Liver (tissue), 8 donors: ENCODE measurements at regions not wholly inside any gene's neighbourhood (a gene's known extent, or its start where the extent isn't known, plus 50 kb on each side); places are given as distances from the start of the nearest gene placed in this dataset.

ENCODE experiments used
- DNase-seq: peaks from one replicate; pipeline ENCODE4 v3.0.0-alpha.2; 2017; ENCODE audit warnings: low spot score
- H3K27ac ChIP-seq, 2 donors: one replicate each; pipeline ENCODE4 v1.7.0; 2013; ENCODE audit warnings: inconsistent platforms in 2 of 2, low read length in 2 of 2, control low read depth in 1 of 2, low read depth in 1 of 2, mild to moderate bottlenecking in 1 of 2
- H3K27me3 ChIP-seq, 4 donors: one replicate each; pipeline versions ENCODE4 v1.6.1 to v1.7.0; 2013; ENCODE audit warnings: low read length in 3 of 4, inconsistent platforms in 1 of 4, mild to moderate bottlenecking in 1 of 4, moderate library complexity in 1 of 4; ENCODE audit not compliant: control insufficient read depth in 4 of 4, insufficient read depth in 4 of 4
- H3K36me3 ChIP-seq, 4 donors: one replicate each; pipeline versions ENCODE4 v1.6.1 to v1.7.0; 2013; ENCODE audit warnings: low read length in 3 of 4, mild to moderate bottlenecking in 3 of 4, low read depth in 1 of 4, moderate library complexity in 1 of 4; ENCODE audit not compliant: control insufficient read depth in 4 of 4, insufficient read depth in 3 of 4
- H3K4me1 ChIP-seq, 4 donors: one replicate each; pipeline versions ENCODE4 v1.6.1 to v1.7.0; 2013; ENCODE audit warnings: low read length in 3 of 4, mild to moderate bottlenecking in 3 of 4, moderate library complexity in 1 of 4; ENCODE audit not compliant: control insufficient read depth in 4 of 4, insufficient read depth in 4 of 4
- H3K4me3 ChIP-seq, 3 donors: one replicate each; pipeline versions ENCODE4 v1.6.1 to v1.7.0; 2013; ENCODE audit warnings: low read length in 3 of 3, control low read depth in 1 of 3, low read depth in 1 of 3, mild to moderate bottlenecking in 1 of 3
- H3K9ac ChIP-seq, 2 donors: one replicate each; pipeline ENCODE4 v1.7.0; 2013; ENCODE audit warnings: low read length in 2 of 2, mild to moderate bottlenecking in 2 of 2, moderate library complexity in 2 of 2, control low read depth in 1 of 2, low read depth in 1 of 2
- H3K9me3 ChIP-seq, 4 donors: one replicate each; pipeline versions ENCODE4 v1.6.1 to v1.7.0; 2013; ENCODE audit warnings: low read length in 3 of 4; ENCODE audit not compliant: control insufficient read depth in 4 of 4
- EGR1 ChIP-seq, 2 donors: IDR thresholded peaks; 2 replicates each; pipeline ENCODE4 v1.6.1; 2016 to 2018; ENCODE audit warnings: antibody characterized with exemption in 2 of 2, low read depth in 2 of 2
- FOXA2 ChIP-seq: IDR thresholded peaks from 2 replicates; pipeline ENCODE4 v1.6.1; 2016; ENCODE audit warnings: antibody characterized with exemption
- HNF4A ChIP-seq, 2 donors: conservative IDR thresholded peaks; 2 replicates each; pipeline ENCODE4 v1.6.1; 2016; ENCODE audit warnings: antibody characterized with exemption in 2 of 2, mild to moderate bottlenecking in 2 of 2
- HNF4G ChIP-seq: IDR thresholded peaks from 2 replicates; pipeline ENCODE4 v1.6.1; 2016; ENCODE audit warnings: antibody characterized with exemption
- JUND ChIP-seq, 2 donors: IDR thresholded peaks; 2 replicates each; pipeline ENCODE4 v1.6.1; 2016; ENCODE audit warnings: antibody characterized with exemption in 2 of 2
- MAX ChIP-seq: IDR thresholded peaks from 2 replicates; pipeline ENCODE4 v1.6.1; 2016; ENCODE audit warnings: antibody characterized with exemption
- NR2F2 ChIP-seq: IDR thresholded peaks from 2 replicates; pipeline ENCODE4 v1.6.1; 2016; ENCODE audit warnings: antibody characterized with exemption
- RAD21 ChIP-seq, 2 donors: IDR thresholded peaks; 2 replicates each; pipeline ENCODE4 v1.6.1; 2016; ENCODE audit warnings: antibody characterized with exemption in 2 of 2, mild to moderate bottlenecking in 2 of 2
- REST ChIP-seq: IDR thresholded peaks from 2 replicates; pipeline ENCODE4 v1.6.1; 2016; ENCODE audit warnings: antibody characterized with exemption, mild to moderate bottlenecking
- SP1 ChIP-seq: IDR thresholded peaks from 2 replicates; pipeline ENCODE4 v1.6.1; 2018; ENCODE audit warnings: antibody characterized with exemption, mild to moderate bottlenecking
- TAF1 ChIP-seq: conservative IDR thresholded peaks from 2 replicates; pipeline ENCODE4 v1.6.1; 2016; ENCODE audit warnings: antibody characterized with exemption, mild to moderate bottlenecking
- ZBTB33 ChIP-seq: IDR thresholded peaks from 2 replicates; pipeline ENCODE4 v1.6.1; 2016; ENCODE audit warnings: antibody characterized with exemption
- WGBS: extraction: QIAGEN DNeasy Blood & Tissue Kit; methylation state at CpG from one replicate; pipeline ENCODE4 v1.1.7; 2013; 5-methylcytosine and 5-hydroxymethylcytosine counted together
- TF ChIP-seq, protein P1 (sequence below): fragments of 150-350 bp; IDR thresholded peaks from 2 replicates; pipeline ENCODE4 v1.5.1; 2017; ENCODE audit warnings: improper control_type of control experiment, low read depth, low read length; ENCODE audit not compliant: missing input control
- TF ChIP-seq, protein P2 (sequence below): IDR thresholded peaks from 2 replicates; pipeline ENCODE4 v1.6.1; 2016; ENCODE audit warnings: antibody characterized with exemption
- donor health status: healthy.
- donor health status: healthy.
- donor health status: healthy.
- donor health status: healthy.
- donor health status: healthy.

DNA sequence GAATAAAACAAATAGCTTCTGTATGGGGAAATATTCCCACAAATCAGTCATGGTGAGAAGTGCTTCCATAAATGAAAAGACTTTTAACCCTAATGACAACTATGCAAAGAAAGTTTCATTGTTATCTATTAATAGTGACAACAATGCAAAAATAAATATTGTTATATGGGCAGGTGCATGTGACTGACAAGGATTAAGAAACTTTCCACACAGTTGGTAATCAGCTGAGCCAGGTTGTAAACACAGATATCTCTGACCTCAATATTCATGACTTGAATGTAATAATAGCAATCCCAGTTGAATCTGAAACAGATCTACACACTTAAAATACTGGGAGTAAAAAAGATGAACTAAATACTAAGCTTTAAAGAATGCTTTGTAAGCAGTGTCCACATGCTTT is 517.0 kb upstream of the SOX11 start (continued):
- TF ChIP-seq, protein P1, sequence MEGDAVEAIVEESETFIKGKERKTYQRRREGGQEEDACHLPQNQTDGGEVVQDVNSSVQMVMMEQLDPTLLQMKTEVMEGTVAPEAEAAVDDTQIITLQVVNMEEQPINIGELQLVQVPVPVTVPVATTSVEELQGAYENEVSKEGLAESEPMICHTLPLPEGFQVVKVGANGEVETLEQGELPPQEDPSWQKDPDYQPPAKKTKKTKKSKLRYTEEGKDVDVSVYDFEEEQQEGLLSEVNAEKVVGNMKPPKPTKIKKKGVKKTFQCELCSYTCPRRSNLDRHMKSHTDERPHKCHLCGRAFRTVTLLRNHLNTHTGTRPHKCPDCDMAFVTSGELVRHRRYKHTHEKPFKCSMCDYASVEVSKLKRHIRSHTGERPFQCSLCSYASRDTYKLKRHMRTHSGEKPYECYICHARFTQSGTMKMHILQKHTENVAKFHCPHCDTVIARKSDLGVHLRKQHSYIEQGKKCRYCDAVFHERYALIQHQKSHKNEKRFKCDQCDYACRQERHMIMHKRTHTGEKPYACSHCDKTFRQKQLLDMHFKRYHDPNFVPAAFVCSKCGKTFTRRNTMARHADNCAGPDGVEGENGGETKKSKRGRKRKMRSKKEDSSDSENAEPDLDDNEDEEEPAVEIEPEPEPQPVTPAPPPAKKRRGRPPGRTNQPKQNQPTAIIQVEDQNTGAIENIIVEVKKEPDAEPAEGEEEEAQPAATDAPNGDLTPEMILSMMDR = no peak
- TF ChIP-seq TAF1 (no peak), FOXA2 (no peak)

DNA sequence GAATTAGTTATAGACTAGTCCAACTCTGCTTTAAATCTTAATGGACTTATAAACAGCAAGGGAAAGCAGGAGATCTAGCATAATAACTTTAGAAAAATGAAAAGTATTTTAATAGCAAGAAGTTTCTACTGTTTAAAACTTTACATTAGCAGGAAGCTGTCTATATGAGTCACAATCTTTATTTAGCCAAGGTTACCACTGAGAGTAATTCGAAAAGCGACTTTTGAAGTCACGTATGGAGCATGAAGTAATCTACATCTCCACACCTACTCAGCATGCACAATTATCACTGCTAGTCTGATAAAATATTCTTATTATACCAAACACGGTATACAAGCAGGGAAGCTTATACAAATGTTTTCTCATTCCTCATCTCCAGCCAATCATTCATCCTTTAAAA is 515.4 kb upstream of the SOX11 start:
- H3K4me3 ChIP-seq = no peak overlapping the region
- H3K9ac ChIP-seq = no peak overlapping the region
- no peak for DNase-seq
- TF ChIP-seq MAX (no peak), JUND (IDR thresholded peaks at IDR 0.05) (no peak), REST (no peak)
- H3K9me3 ChIP-seq = no peaks in the 10 kb centered on the region
- no peaks in the 10 kb centered on the region for H3K27me3 ChIP-seq
- H3K27ac ChIP-seq = no peak overlapping the region
- H3K4me1 ChIP-seq = no peaks in the 10 kb centered on the region
- WGBS = 63% methylated on average over 4 of the region's 4 CpGs
- H3K36me3 ChIP-seq = no peaks in the 10 kb centered on the region

- Histone ChIP-seq H3K36me3 (no peaks in the 10 kb centered on the region), H3K9ac (no peak overlapping the region), H3K4me3 (no peak overlapping the region), H3K9me3 (peaks cover 0 to 6% (median 0%) of the 10 kb centered on the region in 4 donors), H3K27ac (no peak overlapping the region), H3K4me1 (no peaks in the 10 kb centered on the region), H3K27me3 (no peaks in the 10 kb centered on the region)
- WGBS = 64% methylated on average over 5 of the region's 5 CpGs
- no peak for DNase-seq
- TF ChIP-seq JUND (IDR thresholded peaks at IDR 0.05) (no peak), NR2F2 (no peak), TAF1 (no peak), RAD21 (IDR thresholded peaks at IDR 0.05) (no peak), MAX (no peak), HNF4A (conservative IDR thresholded peaks at IDR 0.05) (no peak), EGR1 (IDR thresholded peaks at IDR 0.05; ENCODE audit: low read depth in 2 of 2) (no peak), SP1 (no peak), HNF4G (no peak), ZBTB33 (no peak), FOXA2 (no peak)
- TF ChIP-seq, protein P1 = no peak
- TF ChIP-seq, protein P2, sequence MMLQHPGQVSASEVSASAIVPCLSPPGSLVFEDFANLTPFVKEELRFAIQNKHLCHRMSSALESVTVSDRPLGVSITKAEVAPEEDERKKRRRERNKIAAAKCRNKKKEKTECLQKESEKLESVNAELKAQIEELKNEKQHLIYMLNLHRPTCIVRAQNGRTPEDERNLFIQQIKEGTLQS = no peak
These were observed 509.2 kb upstream of the SOX11 start for GRCh38 chr2:5183031-5183430.
